Liver (tissue), 8 donors: ENCODE measurements at regions not wholly inside any gene's neighbourhood (a gene's known extent, or its start where the extent isn't known, plus 50 kb on each side); places are given as distances from the start of the nearest gene placed in this dataset.

ENCODE experiments used
- DNase-seq: peaks from one replicate; pipeline ENCODE4 v3.0.0-alpha.2; 2017; ENCODE audit warnings: low spot score
- H3K27ac ChIP-seq, 2 donors: one replicate each; pipeline ENCODE4 v1.7.0; 2013; ENCODE audit warnings: inconsistent platforms in 2 of 2, low read length in 2 of 2, control low read depth in 1 of 2, low read depth in 1 of 2, mild to moderate bottlenecking in 1 of 2
- H3K27me3 ChIP-seq, 4 donors: one replicate each; pipeline versions ENCODE4 v1.6.1 to v1.7.0; 2013; ENCODE audit warnings: low read length in 3 of 4, inconsistent platforms in 1 of 4, mild to moderate bottlenecking in 1 of 4, moderate library complexity in 1 of 4; ENCODE audit not compliant: control insufficient read depth in 4 of 4, insufficient read depth in 4 of 4
- H3K36me3 ChIP-seq, 4 donors: one replicate each; pipeline versions ENCODE4 v1.6.1 to v1.7.0; 2013; ENCODE audit warnings: low read length in 3 of 4, mild to moderate bottlenecking in 3 of 4, low read depth in 1 of 4, moderate library complexity in 1 of 4; ENCODE audit not compliant: control insufficient read depth in 4 of 4, insufficient read depth in 3 of 4
- H3K4me1 ChIP-seq, 4 donors: one replicate each; pipeline versions ENCODE4 v1.6.1 to v1.7.0; 2013; ENCODE audit warnings: low read length in 3 of 4, mild to moderate bottlenecking in 3 of 4, moderate library complexity in 1 of 4; ENCODE audit not compliant: control insufficient read depth in 4 of 4, insufficient read depth in 4 of 4
- H3K4me3 ChIP-seq, 3 donors: one replicate each; pipeline versions ENCODE4 v1.6.1 to v1.7.0; 2013; ENCODE audit warnings: low read length in 3 of 3, control low read depth in 1 of 3, low read depth in 1 of 3, mild to moderate bottlenecking in 1 of 3
- H3K9ac ChIP-seq, 2 donors: one replicate each; pipeline ENCODE4 v1.7.0; 2013; ENCODE audit warnings: low read length in 2 of 2, mild to moderate bottlenecking in 2 of 2, moderate library complexity in 2 of 2, control low read depth in 1 of 2, low read depth in 1 of 2
- H3K9me3 ChIP-seq, 4 donors: one replicate each; pipeline versions ENCODE4 v1.6.1 to v1.7.0; 2013; ENCODE audit warnings: low read length in 3 of 4; ENCODE audit not compliant: control insufficient read depth in 4 of 4
- EGR1 ChIP-seq, 2 donors: IDR thresholded peaks; 2 replicates each; pipeline ENCODE4 v1.6.1; 2016 to 2018; ENCODE audit warnings: antibody characterized with exemption in 2 of 2, low read depth in 2 of 2
- FOXA1 ChIP-seq: IDR thresholded peaks from 2 replicates; pipeline ENCODE4 v1.6.1; 2016; ENCODE audit warnings: antibody characterized with exemption
- FOXA2 ChIP-seq: IDR thresholded peaks from 2 replicates; pipeline ENCODE4 v1.6.1; 2016; ENCODE audit warnings: antibody characterized with exemption
- GABPA ChIP-seq, 2 donors: IDR thresholded peaks in 1 of 2; conservative IDR thresholded peaks in 1 of 2; 2 replicates each; pipeline ENCODE4 v1.6.1; 2016; ENCODE audit warnings: antibody characterized with exemption in 2 of 2, mild to moderate bottlenecking in 1 of 2, moderate library complexity in 1 of 2
- HNF4A ChIP-seq, 2 donors: conservative IDR thresholded peaks; 2 replicates each; pipeline ENCODE4 v1.6.1; 2016; ENCODE audit warnings: antibody characterized with exemption in 2 of 2, mild to moderate bottlenecking in 2 of 2
- HNF4G ChIP-seq: IDR thresholded peaks from 2 replicates; pipeline ENCODE4 v1.6.1; 2016; ENCODE audit warnings: antibody characterized with exemption
- JUND ChIP-seq, 2 donors: IDR thresholded peaks; 2 replicates each; pipeline ENCODE4 v1.6.1; 2016; ENCODE audit warnings: antibody characterized with exemption in 2 of 2
- NR2F2 ChIP-seq: IDR thresholded peaks from 2 replicates; pipeline ENCODE4 v1.6.1; 2016; ENCODE audit warnings: antibody characterized with exemption
- RXRA ChIP-seq, 2 donors: IDR thresholded peaks; 2 replicates each; pipeline ENCODE4 v1.6.1; 2017 to 2018; ENCODE audit warnings: antibody characterized with exemption in 2 of 2, mild to moderate bottlenecking in 1 of 2
- SP1 ChIP-seq: IDR thresholded peaks from 2 replicates; pipeline ENCODE4 v1.6.1; 2018; ENCODE audit warnings: antibody characterized with exemption, mild to moderate bottlenecking
- TAF1 ChIP-seq: conservative IDR thresholded peaks from 2 replicates; pipeline ENCODE4 v1.6.1; 2016; ENCODE audit warnings: antibody characterized with exemption, mild to moderate bottlenecking
- YY1 ChIP-seq: IDR thresholded peaks from 2 replicates; pipeline ENCODE4 v1.6.1; 2016; ENCODE audit warnings: antibody characterized with exemption, mild to moderate bottlenecking
- ZBTB33 ChIP-seq: IDR thresholded peaks from 2 replicates; pipeline ENCODE4 v1.6.1; 2016; ENCODE audit warnings: antibody characterized with exemption
- WGBS: extraction: QIAGEN DNeasy Blood & Tissue Kit; methylation state at CpG from one replicate; pipeline ENCODE4 v1.1.7; 2013; 5-methylcytosine and 5-hydroxymethylcytosine counted together
- TF ChIP-seq, protein P1 (sequence below): fragments of 150-350 bp; IDR thresholded peaks from 2 replicates; pipeline ENCODE4 v1.5.1; 2017; ENCODE audit warnings: improper control_type of control experiment, low read depth, low read length; ENCODE audit not compliant: missing input control
- TF ChIP-seq, protein P2 (sequence below): IDR thresholded peaks from 2 replicates; pipeline ENCODE4 v1.6.1; 2016; ENCODE audit warnings: antibody characterized with exemption
- donor health status: healthy.
- donor health status: healthy.
- donor health status: healthy.
- donor health status: healthy.
- donor health status: healthy.

DNA sequence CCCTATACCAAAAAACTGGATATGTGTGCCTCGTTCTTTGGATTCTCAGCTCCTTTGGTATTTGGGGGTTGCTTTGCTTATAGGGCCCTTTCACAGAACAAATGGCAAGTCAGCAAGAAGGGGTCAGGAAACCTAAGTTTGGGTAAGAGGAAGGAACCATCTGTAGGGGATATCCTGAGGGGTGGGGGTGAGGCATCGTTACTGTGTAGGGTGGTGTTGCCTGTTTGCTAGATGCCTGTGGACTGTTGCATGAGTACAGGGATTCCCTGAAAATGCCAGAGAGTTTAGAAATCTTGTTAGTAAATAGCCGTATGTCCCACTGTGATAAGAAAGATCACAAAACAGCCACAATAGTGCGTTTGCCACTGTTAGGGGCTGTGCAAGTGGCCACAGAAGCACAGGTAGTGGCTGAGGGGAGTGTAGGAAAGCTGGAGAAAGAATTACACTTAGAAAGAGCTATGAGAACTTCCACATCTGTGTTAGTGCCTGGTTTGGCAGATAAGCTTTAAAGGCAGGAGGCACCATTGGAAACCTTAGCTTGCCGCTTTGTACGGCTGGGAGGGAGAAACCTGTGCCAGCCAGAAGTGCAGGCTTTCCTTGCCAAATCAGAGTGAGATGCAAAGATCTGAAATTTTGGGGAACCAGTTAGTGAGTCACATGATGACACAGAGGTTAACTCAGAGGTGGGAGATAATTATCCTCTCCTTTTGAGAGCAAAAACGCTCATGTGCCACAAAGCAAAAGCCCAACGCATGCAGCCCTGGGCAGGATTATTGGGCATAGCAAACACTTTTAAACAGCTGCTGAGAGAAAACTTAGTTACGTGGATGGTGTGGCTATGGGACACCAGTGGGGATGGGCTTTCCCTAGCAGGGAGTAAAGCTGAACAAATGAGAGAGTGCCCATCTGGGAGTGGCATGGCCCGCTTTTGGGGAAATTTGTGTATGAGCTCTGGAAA is 343.7 kb downstream of the ARAP2 start:
- no peak for TF ChIP-seq TAF1
- no peak for TF ChIP-seq HNF4G
- no peak for TF ChIP-seq SP1
- TF ChIP-seq RXRA (IDR thresholded peaks at IDR 0.05) = no peak
- no peak for TF ChIP-seq FOXA1
- TF ChIP-seq, protein P1, sequence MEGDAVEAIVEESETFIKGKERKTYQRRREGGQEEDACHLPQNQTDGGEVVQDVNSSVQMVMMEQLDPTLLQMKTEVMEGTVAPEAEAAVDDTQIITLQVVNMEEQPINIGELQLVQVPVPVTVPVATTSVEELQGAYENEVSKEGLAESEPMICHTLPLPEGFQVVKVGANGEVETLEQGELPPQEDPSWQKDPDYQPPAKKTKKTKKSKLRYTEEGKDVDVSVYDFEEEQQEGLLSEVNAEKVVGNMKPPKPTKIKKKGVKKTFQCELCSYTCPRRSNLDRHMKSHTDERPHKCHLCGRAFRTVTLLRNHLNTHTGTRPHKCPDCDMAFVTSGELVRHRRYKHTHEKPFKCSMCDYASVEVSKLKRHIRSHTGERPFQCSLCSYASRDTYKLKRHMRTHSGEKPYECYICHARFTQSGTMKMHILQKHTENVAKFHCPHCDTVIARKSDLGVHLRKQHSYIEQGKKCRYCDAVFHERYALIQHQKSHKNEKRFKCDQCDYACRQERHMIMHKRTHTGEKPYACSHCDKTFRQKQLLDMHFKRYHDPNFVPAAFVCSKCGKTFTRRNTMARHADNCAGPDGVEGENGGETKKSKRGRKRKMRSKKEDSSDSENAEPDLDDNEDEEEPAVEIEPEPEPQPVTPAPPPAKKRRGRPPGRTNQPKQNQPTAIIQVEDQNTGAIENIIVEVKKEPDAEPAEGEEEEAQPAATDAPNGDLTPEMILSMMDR = no peak
- TF ChIP-seq YY1 = no peak
- DNase-seq = no peak
- no peak overlapping the region for H3K27ac ChIP-seq
- no peaks in the 10 kb centered on the region for H3K4me1 ChIP-seq
- H3K27me3 ChIP-seq = peaks cover 0 to 5% (median 0%) of the 10 kb centered on the region in 4 donors
- H3K9ac ChIP-seq = no peak overlapping the region
- H3K36me3 ChIP-seq = no peaks in the 10 kb centered on the region
- H3K4me3 ChIP-seq = no peak overlapping the region
- no peaks in the 10 kb centered on the region for H3K9me3 ChIP-seq
- WGBS = 66% methylated on average over 10 of the region's 10 CpGs

- TF ChIP-seq HNF4A (conservative IDR thresholded peaks at IDR 0.05) = no peak
- TF ChIP-seq HNF4G = no peak
- no peak for TF ChIP-seq JUND (IDR thresholded peaks at IDR 0.05)
- no peak for TF ChIP-seq YY1
- TF ChIP-seq EGR1 (IDR thresholded peaks at IDR 0.05; ENCODE audit: low read depth in 2 of 2) = no peak
- TF ChIP-seq NR2F2 = no peak
- 58% methylated on average over 2 of the region's 2 CpGs for WGBS
- no peaks in the 10 kb centered on the region for H3K4me1 ChIP-seq
- H3K9me3 ChIP-seq = no peaks in the 10 kb centered on the region
- no peak for DNase-seq
- H3K9ac ChIP-seq = no peak overlapping the region
- no peak overlapping the region for H3K4me3 ChIP-seq
- no peaks in the 10 kb centered on the region for H3K36me3 ChIP-seq
- H3K27me3 ChIP-seq = peaks cover 0 to 2% (median 0%) of the 10 kb centered on the region in 4 donors
- H3K27ac ChIP-seq = no peak overlapping the region
Measured at GRCh38 chr4:35912174-35912573, 332.1 kb downstream of the ARAP2 start.

DNA sequence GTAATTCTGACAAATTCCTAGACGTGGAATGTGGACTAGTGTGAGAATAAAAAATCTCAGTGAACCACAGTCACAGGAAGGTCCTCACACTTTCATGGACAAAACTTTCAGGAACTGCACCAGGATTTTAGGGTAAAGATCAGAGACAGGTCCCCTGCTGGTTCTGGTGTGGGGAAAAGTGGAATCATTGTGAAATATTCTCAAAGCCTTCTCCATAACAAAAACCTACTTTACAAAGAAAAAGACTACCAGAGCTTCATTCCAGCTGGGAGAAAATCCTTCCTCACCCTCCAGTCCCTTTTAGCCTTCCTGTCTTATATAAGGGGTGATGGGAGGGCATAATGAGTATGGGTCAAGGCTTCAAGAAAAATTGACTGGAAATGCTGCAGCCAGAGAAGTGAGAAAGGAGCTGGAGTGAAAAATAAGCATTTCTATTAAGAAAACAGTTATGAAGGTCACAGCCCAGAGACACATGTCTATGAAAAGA is 325.8 kb downstream of the ARAP2 start:
- DNase-seq = no peak
- no peak for TF ChIP-seq FOXA2
- TF ChIP-seq ZBTB33 = no peak
- TF ChIP-seq GABPA (IDR thresholded peaks at IDR 0.05 in 1 of 2, conservative IDR thresholded peaks at IDR 0.05 in 1 of 2) = no peak
- TF ChIP-seq JUND (IDR thresholded peaks at IDR 0.05) = no peak
- TF ChIP-seq, protein P2, sequence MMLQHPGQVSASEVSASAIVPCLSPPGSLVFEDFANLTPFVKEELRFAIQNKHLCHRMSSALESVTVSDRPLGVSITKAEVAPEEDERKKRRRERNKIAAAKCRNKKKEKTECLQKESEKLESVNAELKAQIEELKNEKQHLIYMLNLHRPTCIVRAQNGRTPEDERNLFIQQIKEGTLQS = no peak
- TF ChIP-seq FOXA1 = no peak
- WGBS = 80% methylated on average over 1 of the region's 1 CpG
- Histone ChIP-seq H3K9ac (no peak overlapping the region), H3K9me3 (no peaks in the 10 kb centered on the region), H3K4me1 (no peaks in the 10 kb centered on the region), H3K4me3 (no peak overlapping the region), H3K27ac (no peak overlapping the region), H3K36me3 (no peaks in the 10 kb centered on the region), H3K27me3 (peaks cover 0 to 2% (median 0%) of the 10 kb centered on the region in 4 donors)
